Lower leg skin (tissue), 3 donors: ENCODE measurements at regions not wholly inside any gene's neighbourhood (a gene's known extent, or its start where the extent isn't known, plus 50 kb on each side); places are given as distances from the start of the nearest gene placed in this dataset.

Source experiments
- POLR2A ChIP-seq, 2 donors: fragments of 450-650 bp; IDR thresholded peaks; one replicate each; pipeline ENCODE4 v1.6.1; 2016 to 2017; ENCODE audit warnings: antibody characterized with exemption in 2 of 2, mild to moderate bottlenecking in 1 of 2, moderate library complexity in 1 of 2
- TF ChIP-seq, protein P1 (sequence below), 3 donors: fragments of 450-650 bp; IDR thresholded peaks; one replicate each; pipeline ENCODE4 v1.5.1; 2016; ENCODE audit warnings: antibody characterized with exemption in 3 of 3, mild to moderate bottlenecking in 3 of 3, moderate library complexity in 2 of 3

DNA sequence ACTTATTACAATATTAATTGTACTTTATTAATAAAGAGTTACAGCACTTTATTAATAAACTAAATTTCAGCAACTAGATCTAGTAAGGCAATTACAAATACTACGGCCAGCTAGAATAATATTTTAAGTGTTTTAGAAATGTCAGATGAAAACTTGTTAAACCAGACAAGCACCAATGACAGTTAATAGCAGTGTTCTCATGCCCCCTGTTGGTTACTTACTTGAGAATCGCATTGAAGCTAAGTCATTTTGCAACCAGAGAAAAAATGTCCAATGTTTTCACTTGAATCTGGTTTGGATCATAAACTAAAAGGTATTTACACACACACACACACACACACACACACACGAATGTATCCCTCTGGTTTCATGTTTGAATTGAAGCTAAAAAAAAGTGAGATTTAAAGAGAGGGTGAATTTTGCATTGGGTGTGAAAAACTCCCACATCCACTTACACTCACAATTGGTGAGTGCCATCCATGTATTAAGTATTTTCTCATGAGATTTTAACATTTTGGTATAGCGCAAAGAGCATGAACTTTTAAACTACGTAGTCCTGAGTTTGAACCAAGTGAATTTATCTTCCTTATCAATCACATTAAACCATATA lies 347.7 kb downstream of the ZBBX start:
- TF ChIP-seq, protein P1, sequence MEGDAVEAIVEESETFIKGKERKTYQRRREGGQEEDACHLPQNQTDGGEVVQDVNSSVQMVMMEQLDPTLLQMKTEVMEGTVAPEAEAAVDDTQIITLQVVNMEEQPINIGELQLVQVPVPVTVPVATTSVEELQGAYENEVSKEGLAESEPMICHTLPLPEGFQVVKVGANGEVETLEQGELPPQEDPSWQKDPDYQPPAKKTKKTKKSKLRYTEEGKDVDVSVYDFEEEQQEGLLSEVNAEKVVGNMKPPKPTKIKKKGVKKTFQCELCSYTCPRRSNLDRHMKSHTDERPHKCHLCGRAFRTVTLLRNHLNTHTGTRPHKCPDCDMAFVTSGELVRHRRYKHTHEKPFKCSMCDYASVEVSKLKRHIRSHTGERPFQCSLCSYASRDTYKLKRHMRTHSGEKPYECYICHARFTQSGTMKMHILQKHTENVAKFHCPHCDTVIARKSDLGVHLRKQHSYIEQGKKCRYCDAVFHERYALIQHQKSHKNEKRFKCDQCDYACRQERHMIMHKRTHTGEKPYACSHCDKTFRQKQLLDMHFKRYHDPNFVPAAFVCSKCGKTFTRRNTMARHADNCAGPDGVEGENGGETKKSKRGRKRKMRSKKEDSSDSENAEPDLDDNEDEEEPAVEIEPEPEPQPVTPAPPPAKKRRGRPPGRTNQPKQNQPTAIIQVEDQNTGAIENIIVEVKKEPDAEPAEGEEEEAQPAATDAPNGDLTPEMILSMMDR (IDR thresholded peaks at IDR 0.05) = no peak
- TF ChIP-seq POLR2A (IDR thresholded peaks at IDR 0.05) = no peak
